KMS-11 (cell line): ENCODE measurements at regions not wholly inside any gene's neighbourhood (a gene's known extent, or its start where the extent isn't known, plus 50 kb on each side); places are given as distances from the start of the nearest gene placed in this dataset.

Experiments
- H2AFZ ChIP-seq: fragments of 200-600 bp; sonication (generic); 2 replicates; pipeline ENCODE4 v1.6.1; 2016; ENCODE audit warnings: antibody characterized with exemption, mixed run types, low read depth
- H3K27ac ChIP-seq: fragments of 200-600 bp; sonication (generic); 2 replicates; pipeline ENCODE4 v1.6.1; 2016; ENCODE audit warnings: mild to moderate bottlenecking, mixed run types
- H3K27me3 ChIP-seq: fragments of 200-600 bp; sonication (generic); 2 replicates; pipeline ENCODE4 v1.6.1; 2017; ENCODE audit warnings: mild to moderate bottlenecking, low read depth, mixed run types, moderate library complexity; ENCODE audit not compliant: insufficient read depth
- H3K36me3 ChIP-seq: fragments of 200-600 bp; sonication (generic); 2 replicates; pipeline ENCODE4 v1.6.1; 2017; ENCODE audit warnings: mild to moderate bottlenecking, mixed run types; ENCODE audit not compliant: insufficient read depth
- H3K4me1 ChIP-seq: fragments of 200-600 bp; sonication (generic); 2 replicates; pipeline ENCODE4 v1.6.1; 2016; ENCODE audit warnings: mild to moderate bottlenecking, low read depth, mixed run types; ENCODE audit not compliant: poor library complexity, severe bottlenecking
- H3K4me2 ChIP-seq: fragments of 200-600 bp; sonication (generic); 2 replicates; pipeline ENCODE4 v1.7.0; 2016; ENCODE audit warnings: mild to moderate bottlenecking, mixed run types
- H3K4me3 ChIP-seq: fragments of 200-600 bp; sonication (generic); IDR thresholded peaks from 2 replicates; pipeline ENCODE4 v1.6.1; 2017; ENCODE audit warnings: low read depth, low read length, mixed read lengths; ENCODE audit not compliant: insufficient read depth
- H3K79me2 ChIP-seq: fragments of 200-600 bp; sonication (generic); 2 replicates; pipeline ENCODE4 v1.6.1; 2016; ENCODE audit warnings: low read depth, mixed run types; ENCODE audit not compliant: insufficient read depth
- H3K9ac ChIP-seq: fragments of 200-600 bp; sonication (generic); 2 replicates; pipeline ENCODE4 v1.6.1; 2016; ENCODE audit warnings: mild to moderate bottlenecking, mixed run types
- H4K20me1 ChIP-seq: fragments of 200-600 bp; sonication (generic); 2 replicates; pipeline ENCODE4 v1.6.1; 2016; ENCODE audit warnings: mild to moderate bottlenecking, mixed run types; ENCODE audit not compliant: insufficient read depth
- TF ChIP-seq, protein P1 (sequence below): fragments of 200-600 bp; sonication (generic); conservative IDR thresholded peaks from 2 replicates; pipeline ENCODE4 v1.6.1; 2017; ENCODE audit warnings: low read depth, mild to moderate bottlenecking, antibody characterized with exemption, low read length, moderate library complexity, mixed read lengths

DNA sequence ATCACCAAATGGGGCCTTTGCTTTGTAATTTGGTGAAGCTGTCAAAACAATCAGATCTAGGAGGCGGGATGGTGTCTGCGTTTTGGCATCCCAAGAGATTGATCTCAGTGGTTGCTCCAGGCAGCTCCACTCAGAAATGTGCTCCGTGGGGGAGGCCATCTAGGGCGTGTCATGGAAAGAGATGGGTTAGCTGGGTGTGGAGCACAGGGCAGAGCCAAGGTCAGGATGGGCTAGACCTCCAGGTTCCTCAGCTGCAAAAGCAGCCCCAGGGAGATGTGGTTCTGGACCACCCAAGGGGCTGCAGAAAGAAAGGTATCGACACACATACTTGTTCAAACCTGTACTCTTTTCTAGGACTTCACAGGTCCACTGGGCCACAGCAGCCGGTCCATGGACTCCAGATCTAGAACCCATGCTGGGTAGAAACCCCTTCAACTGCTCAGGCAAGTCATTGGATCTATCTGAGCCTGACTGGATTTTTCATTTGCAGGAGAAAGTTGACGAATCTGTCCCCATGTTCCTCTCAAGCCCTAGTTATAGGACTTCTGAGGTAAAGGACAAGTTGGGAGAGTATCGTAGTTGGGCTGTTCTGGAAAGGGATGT is 270.2 kb upstream of the RPL38 start:
- Histone ChIP-seq H3K4me3 (no peak overlapping the region), H3K27ac (no peak overlapping the region), H3K27me3 (peaks cover 28% of the 10 kb centered on the region), H4K20me1 (no peaks in the 10 kb centered on the region), H3K4me1 (no peaks in the 10 kb centered on the region), H3K79me2 (no peaks in the 10 kb centered on the region), H2AFZ (no peak overlapping the region), H3K36me3 (no peaks in the 10 kb centered on the region), H3K9ac (no peak overlapping the region), H3K4me2 (no peak overlapping the region)
- TF ChIP-seq, protein P1, sequence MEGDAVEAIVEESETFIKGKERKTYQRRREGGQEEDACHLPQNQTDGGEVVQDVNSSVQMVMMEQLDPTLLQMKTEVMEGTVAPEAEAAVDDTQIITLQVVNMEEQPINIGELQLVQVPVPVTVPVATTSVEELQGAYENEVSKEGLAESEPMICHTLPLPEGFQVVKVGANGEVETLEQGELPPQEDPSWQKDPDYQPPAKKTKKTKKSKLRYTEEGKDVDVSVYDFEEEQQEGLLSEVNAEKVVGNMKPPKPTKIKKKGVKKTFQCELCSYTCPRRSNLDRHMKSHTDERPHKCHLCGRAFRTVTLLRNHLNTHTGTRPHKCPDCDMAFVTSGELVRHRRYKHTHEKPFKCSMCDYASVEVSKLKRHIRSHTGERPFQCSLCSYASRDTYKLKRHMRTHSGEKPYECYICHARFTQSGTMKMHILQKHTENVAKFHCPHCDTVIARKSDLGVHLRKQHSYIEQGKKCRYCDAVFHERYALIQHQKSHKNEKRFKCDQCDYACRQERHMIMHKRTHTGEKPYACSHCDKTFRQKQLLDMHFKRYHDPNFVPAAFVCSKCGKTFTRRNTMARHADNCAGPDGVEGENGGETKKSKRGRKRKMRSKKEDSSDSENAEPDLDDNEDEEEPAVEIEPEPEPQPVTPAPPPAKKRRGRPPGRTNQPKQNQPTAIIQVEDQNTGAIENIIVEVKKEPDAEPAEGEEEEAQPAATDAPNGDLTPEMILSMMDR: no peak

DNA sequence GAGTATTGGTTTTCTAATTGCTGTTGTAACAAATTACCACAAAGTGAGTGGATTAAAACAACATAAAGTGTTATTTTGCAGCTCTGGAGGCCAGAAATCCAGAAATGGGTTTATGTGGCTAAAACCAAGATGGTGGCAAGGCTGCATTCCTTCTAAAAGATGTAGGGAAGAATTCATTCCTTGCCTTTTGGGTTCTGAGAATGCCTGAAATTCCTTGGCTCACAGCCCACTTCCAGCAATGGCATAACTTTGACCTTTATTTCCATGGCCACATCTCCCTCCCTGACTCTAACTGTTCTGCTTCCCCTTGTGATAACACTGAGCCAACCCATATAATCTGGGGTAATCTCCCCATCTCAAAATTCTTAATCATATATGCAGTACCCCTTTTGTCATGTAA is 269.6 kb upstream of the RPL38 start:
- Histone ChIP-seq H3K4me1 (no peaks in the 10 kb centered on the region), H3K4me3 (no peak overlapping the region), H3K79me2 (no peaks in the 10 kb centered on the region), H3K36me3 (no peaks in the 10 kb centered on the region), H3K9ac (no peak overlapping the region), H4K20me1 (no peaks in the 10 kb centered on the region), H3K27me3 (peaks cover 34% of the 10 kb centered on the region), H3K4me2 (no peak overlapping the region), H2AFZ (no peak overlapping the region), H3K27ac (no peak overlapping the region)
- TF ChIP-seq, protein P1: no peak

DNA sequence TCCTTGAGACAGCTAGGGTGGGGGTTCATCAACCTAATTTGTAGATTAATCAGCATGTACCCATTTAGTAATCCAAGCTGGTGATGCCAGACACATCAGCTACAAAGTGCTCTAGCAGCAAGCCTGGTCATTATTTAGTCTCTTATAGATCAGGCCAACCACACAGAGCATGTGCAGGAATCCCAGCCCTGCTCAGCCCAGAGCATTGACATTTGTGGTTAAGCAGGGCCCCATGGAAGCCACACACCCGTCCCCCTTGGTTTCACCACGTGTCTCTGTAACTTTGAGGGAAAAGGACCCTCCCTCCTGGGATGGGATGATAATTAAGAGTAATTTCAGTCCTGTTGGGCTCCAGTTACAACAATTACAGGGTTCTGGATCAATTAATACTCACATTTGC is 268.8 kb upstream of the RPL38 start:
- Histone ChIP-seq H3K4me1 (no peaks in the 10 kb centered on the region), H3K36me3 (no peaks in the 10 kb centered on the region), H3K27me3 (peaks cover 31% of the 10 kb centered on the region), H3K4me2 (no peak overlapping the region), H2AFZ (no peak overlapping the region), H3K79me2 (no peaks in the 10 kb centered on the region), H3K4me3 (no peak overlapping the region), H3K9ac (no peak overlapping the region), H3K27ac (no peak overlapping the region), H4K20me1 (no peaks in the 10 kb centered on the region)
- TF ChIP-seq, protein P1: no peak

DNA sequence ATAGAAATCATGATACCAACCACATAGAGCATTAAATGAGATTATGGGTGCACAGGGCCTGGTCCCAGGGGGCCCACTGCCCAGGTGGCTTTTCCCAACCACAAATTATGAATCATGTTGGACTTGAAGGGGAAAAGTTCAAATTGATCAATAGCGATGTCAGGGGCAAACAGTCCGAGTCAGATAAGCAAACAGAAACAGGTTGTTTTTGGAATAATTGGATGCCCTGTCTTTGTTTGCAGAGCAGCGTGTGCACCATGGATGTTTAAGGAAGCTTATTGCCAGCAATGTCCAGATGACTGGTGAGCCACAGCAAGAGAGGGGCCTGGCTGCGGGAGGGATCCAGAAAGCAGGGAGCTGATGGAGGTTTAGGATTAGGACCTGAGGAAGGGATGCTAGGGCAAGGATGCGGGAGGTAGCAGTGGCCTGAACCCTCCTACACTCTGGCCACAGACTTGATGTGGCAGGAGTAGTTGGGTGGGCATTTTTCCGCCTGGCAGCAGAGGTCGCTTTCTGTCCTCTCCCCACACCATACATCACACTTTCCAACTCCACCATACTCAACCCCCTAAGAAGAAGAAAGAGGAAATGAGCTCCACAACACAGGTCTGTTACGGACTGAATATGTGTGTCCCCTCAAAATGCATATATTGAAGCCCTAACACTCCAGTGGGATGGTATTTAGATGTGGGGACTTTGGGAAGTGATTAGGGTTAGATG is 266.4 kb upstream of the RPL38 start:
- TF ChIP-seq, protein P1: no peak
- Histone ChIP-seq H3K9ac (no peak overlapping the region), H3K27ac (no peak overlapping the region), H3K4me2 (no peak overlapping the region), H3K4me3 (no peak overlapping the region), H2AFZ (no peak overlapping the region), H3K27me3 (peaks cover 20% of the 10 kb centered on the region; the same call in 1 of the 2 replicates), H3K36me3 (no peaks in the 10 kb centered on the region), H3K4me1 (no peaks in the 10 kb centered on the region), H4K20me1 (no peaks in the 10 kb centered on the region), H3K79me2 (no peaks in the 10 kb centered on the region)
